Hypothalamus (tissue), 51 donors: ENCODE measurements at regions not wholly inside any gene's neighbourhood (a gene's known extent, or its start where the extent isn't known, plus 50 kb on each side); places are given as distances from the start of the nearest gene placed in this dataset.

Experiments
- DNase-seq, 51 donors: peaks; one replicate each; lab custom pipeline; 2025; lab: John Stamatoyannopoulos, UW

DNA sequence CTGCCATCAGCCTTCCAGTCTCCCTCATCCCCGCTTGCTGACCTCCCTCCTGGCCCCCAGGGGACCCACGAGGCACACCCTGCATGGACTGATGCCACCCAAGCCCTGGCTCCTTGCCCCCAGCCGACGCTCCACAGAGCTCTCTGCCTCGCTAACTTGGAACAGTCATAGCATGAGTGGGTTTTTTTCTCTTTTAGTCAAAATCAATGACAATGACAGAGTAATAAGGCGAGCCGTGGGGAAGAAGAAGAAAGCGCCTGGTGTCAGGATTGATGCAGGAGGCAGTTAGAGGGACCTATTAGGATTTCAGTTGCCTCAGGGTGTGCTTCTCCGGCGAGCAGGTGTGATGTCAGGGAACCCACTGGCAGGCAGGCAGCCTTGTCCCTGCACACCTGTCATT is 176.3 kb upstream of the TNRC6C start:
- no peak for DNase-seq

GRCh38 chr17:77782611-77783010 is 175.9 kb upstream of the TNRC6C start:
- DNase-seq: no peak

GRCh38 chr17:77783991-77784820 is 174.3 kb upstream of the TNRC6C start:
- no peak for DNase-seq

- no peak for DNase-seq
Observed at GRCh38 chr17:77785312-77785905, 173.1 kb upstream of the TNRC6C start.

DNA sequence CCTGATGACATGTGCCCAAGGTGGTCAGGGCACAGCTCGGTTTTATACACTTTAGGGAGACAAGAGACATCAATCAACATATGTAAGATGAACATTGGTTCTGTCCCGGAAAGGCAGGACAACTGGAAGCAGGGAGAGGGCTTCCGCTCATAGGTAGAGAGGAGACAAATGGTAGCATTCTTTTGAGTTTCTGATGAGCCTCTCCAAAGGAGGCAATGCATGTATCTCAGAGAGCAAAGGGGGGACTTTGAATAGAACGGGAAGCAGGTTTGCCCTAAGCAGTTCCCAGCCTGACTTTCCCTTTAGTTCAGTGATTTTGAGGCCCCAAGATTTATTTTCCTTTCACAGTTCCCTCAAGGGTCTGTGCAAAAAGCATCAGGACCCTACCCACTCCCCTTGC is 172.4 kb upstream of the TNRC6C start:
- no peak for DNase-seq

GRCh38 chr17:77786740-77787505 is 171.6 kb upstream of the TNRC6C start:
- no peak for DNase-seq

DNA sequence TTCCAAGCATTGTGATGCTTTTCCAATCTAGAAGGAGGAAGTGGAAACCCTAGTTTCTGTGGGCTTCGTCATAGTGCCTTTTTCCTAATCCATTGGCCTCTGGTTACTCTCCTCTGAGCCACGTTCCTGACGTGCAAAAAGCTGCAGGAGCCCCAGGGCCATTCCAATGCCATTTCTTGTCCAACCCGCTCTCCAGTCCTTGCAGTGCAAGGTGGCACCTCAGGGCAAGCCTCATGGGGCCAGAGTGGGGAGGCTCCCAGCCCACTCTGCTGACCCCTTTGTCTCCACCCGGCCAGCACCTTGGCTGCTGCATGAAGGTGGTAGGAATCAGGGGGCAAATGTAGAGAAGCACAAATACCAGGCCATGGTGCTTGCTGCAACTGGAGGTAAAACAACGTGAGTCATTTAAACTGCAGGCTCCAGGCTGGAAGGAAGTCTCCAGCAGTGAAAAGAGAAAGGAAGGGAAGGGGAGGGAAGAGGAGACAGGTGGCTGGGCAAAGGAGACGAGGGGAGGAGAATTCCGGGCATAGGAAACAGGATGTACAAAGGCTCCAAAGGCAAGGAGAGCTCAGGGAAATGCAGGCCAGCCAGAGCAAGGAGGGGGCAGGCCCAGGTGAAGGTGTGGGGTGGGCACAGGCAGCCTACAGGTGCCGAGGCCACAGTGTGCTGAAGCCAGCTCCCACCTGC is 168.2 kb upstream of the TNRC6C start:
- no peak for DNase-seq

DNA sequence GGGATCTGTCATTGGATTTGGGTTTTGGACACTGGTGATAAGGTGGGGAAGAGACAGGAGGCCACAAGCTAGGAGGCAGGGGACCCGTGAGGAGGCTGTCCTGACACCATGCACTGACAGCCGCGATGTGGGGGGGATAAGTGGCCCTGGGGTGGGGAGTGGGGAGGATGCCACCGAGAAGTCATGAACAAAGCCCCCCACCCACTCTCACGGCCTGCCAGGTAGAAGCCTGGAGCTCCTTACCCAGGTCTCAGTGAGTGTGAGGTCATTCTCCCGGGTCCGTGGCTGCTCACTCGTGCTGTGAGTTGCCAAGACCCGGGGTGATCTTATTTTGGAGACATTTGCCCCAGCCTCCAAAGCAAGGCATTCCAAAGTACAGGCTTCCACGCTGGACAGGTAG is 165.9 kb upstream of the TNRC6C start:
- no peak for DNase-seq

- no peak for DNase-seq
Observed at GRCh38 chr17:77793146-77793970, 165.1 kb upstream of the TNRC6C start.

GRCh38 chr17:77793971-77794235 is 164.6 kb upstream of the TNRC6C start:
- no peak for DNase-seq

DNA sequence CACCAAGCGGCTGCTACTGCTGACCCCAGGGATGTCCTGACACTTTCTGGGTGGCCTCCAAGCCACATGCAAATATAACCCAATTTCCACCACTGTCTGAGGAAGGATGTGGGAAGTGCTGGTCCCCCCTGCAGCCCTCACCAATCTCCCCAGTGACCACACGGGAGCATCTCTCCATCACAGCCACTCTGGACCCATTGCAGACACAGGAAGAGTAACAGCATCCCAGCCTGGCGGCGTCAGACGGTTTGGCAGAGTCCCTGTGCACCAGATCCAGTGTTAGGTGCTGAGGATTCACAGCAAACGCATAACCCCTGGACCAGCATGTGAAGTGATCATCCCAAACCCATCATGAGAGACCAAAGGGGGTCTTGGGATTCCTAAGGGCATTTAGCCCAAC is 163.7 kb upstream of the TNRC6C start:
- no peak for DNase-seq

DNA sequence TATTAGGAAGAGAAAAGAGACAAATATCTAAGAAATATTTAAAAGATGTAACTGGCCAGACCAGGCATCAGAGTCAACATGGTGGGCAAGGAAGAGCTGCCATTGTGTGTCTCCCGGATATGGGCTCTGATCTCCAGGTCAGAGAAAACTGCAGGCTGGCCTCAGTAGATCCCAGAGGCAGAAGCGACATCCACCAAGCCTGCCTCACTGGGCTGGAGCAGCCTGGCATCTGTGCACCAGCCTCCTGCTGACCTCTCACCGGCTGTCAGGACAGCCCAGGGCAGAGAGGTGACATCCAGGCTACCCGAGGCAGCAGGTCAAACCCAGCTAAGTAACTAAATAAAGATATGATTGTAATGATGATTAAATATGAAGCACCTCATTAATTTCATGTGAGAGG is 162.8 kb upstream of the TNRC6C start:
- DNase-seq: no peak

DNA sequence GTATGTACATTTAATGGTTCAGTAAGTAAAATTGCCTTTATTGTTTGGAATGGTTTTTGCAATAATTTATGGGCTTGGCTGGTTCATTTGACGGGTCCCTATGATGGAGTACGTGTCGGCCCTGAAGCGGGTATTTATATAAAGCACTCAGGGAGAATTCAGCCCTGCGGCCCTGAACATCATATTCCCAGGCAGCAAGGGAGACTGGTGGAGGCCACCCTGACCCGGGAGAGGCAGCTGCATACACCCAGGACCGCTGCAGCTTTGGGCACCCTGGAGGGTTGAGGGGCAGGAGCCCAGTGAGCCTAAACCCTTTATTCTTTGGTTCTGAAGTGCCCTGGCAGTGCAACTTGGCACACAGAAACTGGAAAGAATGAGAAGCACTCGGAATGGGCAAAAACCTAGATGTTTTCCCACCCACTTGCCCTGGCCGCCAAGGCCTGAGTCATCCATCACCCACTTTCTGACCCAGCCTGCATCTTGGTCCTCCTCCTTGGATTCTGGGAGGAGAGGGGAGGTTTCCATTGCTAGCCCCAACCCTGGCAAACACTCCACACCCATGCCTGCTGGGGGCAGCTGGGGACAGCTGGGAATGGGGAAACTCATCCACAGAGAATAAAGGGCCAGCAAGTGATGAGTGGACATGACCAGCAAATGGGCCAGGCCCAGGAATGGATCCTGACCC is 162.2 kb upstream of the TNRC6C start:
- DNase-seq: peak in 2 of 51 donors; percentile 12 to 37

DNA sequence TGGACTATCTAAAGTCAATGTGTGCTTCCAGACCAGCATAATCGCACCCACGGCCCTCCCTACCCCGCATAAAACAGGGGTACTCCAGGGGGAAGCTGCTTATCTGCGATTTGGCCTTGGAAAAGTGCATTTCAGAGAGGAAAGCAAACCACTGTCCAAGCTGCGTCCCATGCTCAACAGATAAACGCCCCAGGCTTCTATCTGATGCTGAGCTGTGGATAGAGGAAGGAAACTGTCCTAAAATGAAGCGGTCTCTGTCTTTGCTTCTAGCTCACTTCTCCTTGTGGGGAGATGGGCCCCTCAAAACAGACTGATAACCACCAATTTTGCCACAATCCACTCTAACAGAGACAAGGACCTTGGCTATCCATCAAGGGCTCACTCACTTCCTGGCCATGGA is 160.5 kb upstream of the TNRC6C start:
- DNase-seq: no peak

- no peak for DNase-seq
Observed at GRCh38 chr17:77798481-77798880, 160.0 kb upstream of the TNRC6C start.

GRCh38 chr17:77800816-77801215 is 157.7 kb upstream of the TNRC6C start:
- no peak for DNase-seq

- DNase-seq: no peak
Observed at GRCh38 chr17:77801545-77802332, 156.8 kb upstream of the TNRC6C start.

DNA sequence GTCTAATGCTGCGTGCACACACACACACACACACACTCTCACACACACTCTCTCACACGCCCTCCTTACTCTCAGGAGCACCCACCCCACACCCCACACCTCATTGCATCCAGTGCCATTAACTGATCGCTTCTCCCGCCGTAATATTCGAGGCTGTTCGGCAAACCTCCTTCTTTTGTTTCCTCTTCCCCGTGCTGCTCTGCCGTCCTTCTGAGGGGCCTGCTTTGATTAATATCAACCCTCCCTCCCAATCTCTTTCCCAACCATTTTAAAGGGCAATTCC is 156.2 kb upstream of the TNRC6C start:
- DNase-seq: peak in 3 of 51 donors; percentile 8 to 57 (median 12)

GRCh38 chr17:77802811-77803220 is 155.7 kb upstream of the TNRC6C start:
- peak in 24 of 51 donors; percentile 9 to 77 (median 32) for DNase-seq
